ENCODE measurements at regions not wholly inside any gene's neighbourhood (a gene's known extent, or its start where the extent isn't known, plus 50 kb on each side); places are given as distances from the start of the nearest gene placed in this dataset.

DNA sequence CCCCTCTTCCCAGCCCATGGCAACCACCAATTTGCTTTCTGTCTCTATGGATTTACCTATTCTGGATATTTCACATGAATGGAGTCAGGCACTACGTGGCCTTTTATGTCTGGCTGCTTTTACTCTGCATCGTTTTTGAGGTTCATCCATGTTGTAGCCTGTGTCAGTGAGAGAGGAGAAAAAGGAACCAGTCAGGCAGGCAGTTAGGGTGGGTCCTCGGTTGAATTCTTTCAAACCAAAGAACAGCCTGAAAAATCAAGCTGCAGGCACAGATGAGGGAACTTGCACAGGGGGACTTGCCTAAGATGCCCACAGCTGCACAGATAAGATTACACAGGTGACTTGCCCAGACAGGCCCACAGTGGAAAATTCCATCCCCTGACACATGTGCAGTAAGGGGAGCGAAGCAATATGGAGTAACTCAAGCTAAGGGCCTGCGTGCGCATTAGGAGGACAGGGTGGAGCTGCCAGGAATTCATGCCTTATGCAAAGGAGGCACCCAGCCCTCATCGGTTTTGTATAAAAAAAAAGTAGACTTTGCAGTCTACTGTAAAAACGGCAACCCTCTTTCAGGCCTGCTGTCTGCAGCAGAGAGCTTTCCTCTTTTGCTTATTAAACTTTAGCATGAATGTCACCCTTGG, 152.4 kb upstream of the RFLNA start:
- DNase-seq (ENCODE audit: low spot score): no peak
- ChIA-PET CTCF (ENCODE audit: unreplicated experiment) (no interaction called here), POLR2A (no interaction called here)
- Histone ChIP-seq H3K27ac (ENCODE audit: low read depth, low read length, poor library complexity, severe bottlenecking) (no peak overlapping the region), H3K36me3 (ENCODE audit: insufficient read depth, low read length) (no peaks in the 10 kb centered on the region), H4K20me1 (ENCODE audit: insufficient read depth, low read length) (no peaks in the 10 kb centered on the region), H3K9me3 (ENCODE audit: low read length) (no peaks in the 10 kb centered on the region), H3K4me1 (ENCODE audit: insufficient read depth, low read length, poor library complexity, severe bottlenecking) (peaks cover 6% of the 10 kb centered on the region), H3K4me2 (ENCODE audit: low read length) (no peak overlapping the region), H2AFZ (ENCODE audit: low read length) (no peak overlapping the region), H3K79me2 (ENCODE audit: insufficient read depth, low read depth, low read length) (no peaks in the 10 kb centered on the region), H3K4me3 (ENCODE audit: low read depth, low read length, poor library complexity, severe bottlenecking) (no peak overlapping the region), H3K9me2 (ENCODE audit: insufficient read depth, low read length) (no peaks in the 10 kb centered on the region)
- intact Hi-C loops (cut with micrococcal nuclease; ENCODE audit: unreplicated experiment): no loop called here
- TF ChIP-seq, protein P1, sequence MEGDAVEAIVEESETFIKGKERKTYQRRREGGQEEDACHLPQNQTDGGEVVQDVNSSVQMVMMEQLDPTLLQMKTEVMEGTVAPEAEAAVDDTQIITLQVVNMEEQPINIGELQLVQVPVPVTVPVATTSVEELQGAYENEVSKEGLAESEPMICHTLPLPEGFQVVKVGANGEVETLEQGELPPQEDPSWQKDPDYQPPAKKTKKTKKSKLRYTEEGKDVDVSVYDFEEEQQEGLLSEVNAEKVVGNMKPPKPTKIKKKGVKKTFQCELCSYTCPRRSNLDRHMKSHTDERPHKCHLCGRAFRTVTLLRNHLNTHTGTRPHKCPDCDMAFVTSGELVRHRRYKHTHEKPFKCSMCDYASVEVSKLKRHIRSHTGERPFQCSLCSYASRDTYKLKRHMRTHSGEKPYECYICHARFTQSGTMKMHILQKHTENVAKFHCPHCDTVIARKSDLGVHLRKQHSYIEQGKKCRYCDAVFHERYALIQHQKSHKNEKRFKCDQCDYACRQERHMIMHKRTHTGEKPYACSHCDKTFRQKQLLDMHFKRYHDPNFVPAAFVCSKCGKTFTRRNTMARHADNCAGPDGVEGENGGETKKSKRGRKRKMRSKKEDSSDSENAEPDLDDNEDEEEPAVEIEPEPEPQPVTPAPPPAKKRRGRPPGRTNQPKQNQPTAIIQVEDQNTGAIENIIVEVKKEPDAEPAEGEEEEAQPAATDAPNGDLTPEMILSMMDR (conservative IDR thresholded peaks at IDR 0.05; ENCODE audit: low read length): no peak
- no peak for TF ChIP-seq EZH2phosphoT487 (IDR thresholded peaks at IDR 0.05; ENCODE audit: borderline replicate concordance, low read depth, low read length)
- no TSS peak for BruUV-seq (replicated peaks)

DNA sequence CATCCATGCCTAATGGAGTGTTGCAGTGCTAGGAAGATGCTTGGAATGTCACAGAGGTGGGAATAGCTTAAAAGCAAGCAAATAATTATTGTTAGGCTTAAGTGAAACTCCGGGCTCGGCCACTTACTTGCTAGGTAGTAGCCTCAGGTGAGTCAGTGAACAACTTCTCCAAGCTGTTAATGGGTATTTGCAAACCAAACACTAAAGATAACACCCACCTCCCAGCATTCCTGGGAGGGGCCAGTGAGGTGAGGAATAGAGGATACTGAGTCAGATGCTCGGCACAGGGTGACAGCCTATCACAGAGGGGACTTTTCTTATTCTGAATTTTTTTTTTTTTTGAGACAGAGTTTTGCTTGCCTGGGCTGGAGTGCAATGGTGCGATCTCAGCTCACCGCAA, 151.2 kb upstream of the RFLNA start:
- CTCF ChIA-PET (ENCODE audit: unreplicated experiment): no interaction called here
- intact Hi-C loops (cut with micrococcal nuclease; ENCODE audit: unreplicated experiment): no loop called here
- DNase-seq (ENCODE audit: low spot score): no peak

More for the DNA sequence above, 151.2 kb upstream of the RFLNA start:
- no peaks in the 10 kb centered on the region for H4K20me1 ChIP-seq (ENCODE audit: insufficient read depth, low read length)
- no peaks in the 10 kb centered on the region for H3K36me3 ChIP-seq (ENCODE audit: insufficient read depth, low read length)
- H3K27ac ChIP-seq (ENCODE audit: low read depth, low read length, poor library complexity, severe bottlenecking): no peak overlapping the region
- no TSS peak for BruUV-seq (replicated peaks)
- TF ChIP-seq EZH2phosphoT487 (IDR thresholded peaks at IDR 0.05; ENCODE audit: borderline replicate concordance, low read depth, low read length): no peak
- TF ChIP-seq, protein P1 (conservative IDR thresholded peaks at IDR 0.05; ENCODE audit: low read length): no peak
- no peak overlapping the region for H3K4me2 ChIP-seq (ENCODE audit: low read length)
- no peaks in the 10 kb centered on the region for H3K9me3 ChIP-seq (ENCODE audit: low read length)
- POLR2A ChIA-PET: no interaction called here
- H3K4me3 ChIP-seq (ENCODE audit: low read depth, low read length, poor library complexity, severe bottlenecking): no peak overlapping the region
- H2AFZ ChIP-seq (ENCODE audit: low read length): no peak overlapping the region
- no peaks in the 10 kb centered on the region for H3K9me2 ChIP-seq (ENCODE audit: insufficient read depth, low read length)
- peaks cover 10% of the 10 kb centered on the region for H3K4me1 ChIP-seq (ENCODE audit: insufficient read depth, low read length, poor library complexity, severe bottlenecking)
- no peaks in the 10 kb centered on the region for H3K79me2 ChIP-seq (ENCODE audit: insufficient read depth, low read depth, low read length)
